Activated T-cell treated with anti-CD3 and anti-CD28 coated beads, Interleukin-2, amount 50 U/mL, for 4 hours (primary cell): ENCODE measurements at regions not wholly inside any gene's neighbourhood (a gene's known extent, or its start where the extent isn't known, plus 50 kb on each side); places are given as distances from the start of the nearest gene placed in this dataset.
"Not testable (repeated sequence)": the region's sequence is repeated elsewhere in the genome, so short reads cannot be mapped to it uniquely, and the experiment has no call there.

Experiments used
- ATAC-seq, 2 donors: fragments of 200-7000 bp; cut with Tn5 transposase; one replicate each; pipeline ENCODE4 v1.10.0; 2021
- DNase-seq: peaks from one replicate; pipeline ENCODE4 v3.0.0-alpha.2; 2020
- H3K27me3 Mint-ChIP-seq: one replicate; pipeline ENCODE4 v1.8.0; 2021; ENCODE audit warnings: low read depth, mixed read lengths
- H3K36me3 Mint-ChIP-seq: one replicate; pipeline ENCODE4 v1.8.0; 2022; ENCODE audit warnings: mixed read lengths; ENCODE audit not compliant: insufficient read depth
- H3K4me1 Mint-ChIP-seq: one replicate; pipeline ENCODE4 v1.8.0; 2021; ENCODE audit warnings: low read depth, mixed read lengths
- H3K4me3 Mint-ChIP-seq: one replicate; pipeline ENCODE4 v1.8.0; 2021; ENCODE audit warnings: mild to moderate bottlenecking, moderate library complexity, mixed read lengths
- H3K9me3 Mint-ChIP-seq: one replicate; pipeline ENCODE4 v1.8.0; 2021; ENCODE audit warnings: mixed read lengths

GRCh38 chr2:100748673-100749072, 71.3 kb upstream of the NPAS2 start:
- Mint-ChIP-seq H3K4me1 (peaks cover 2% of the 10 kb centered on the region), H3K4me3 (no peak overlapping the region), H3K36me3 (no peaks in the 10 kb centered on the region), H3K27me3 (peaks cover 10% of the 10 kb centered on the region), H3K9me3 (no peaks in the 10 kb centered on the region)
- ATAC-seq = no peak
- DNase-seq = no peak

GRCh38 chr2:100749771-100750542, 70.0 kb upstream of the NPAS2 start:
- H3K36me3 Mint-ChIP-seq = no peaks in the 10 kb centered on the region
- no peak for DNase-seq
- no peak overlapping the region for H3K4me3 Mint-ChIP-seq
- H3K27me3 Mint-ChIP-seq = peaks cover 8% of the 10 kb centered on the region
- no peaks in the 10 kb centered on the region for H3K9me3 Mint-ChIP-seq
- no peak for ATAC-seq
- H3K4me1 Mint-ChIP-seq = peaks cover 2% of the 10 kb centered on the region

DNA sequence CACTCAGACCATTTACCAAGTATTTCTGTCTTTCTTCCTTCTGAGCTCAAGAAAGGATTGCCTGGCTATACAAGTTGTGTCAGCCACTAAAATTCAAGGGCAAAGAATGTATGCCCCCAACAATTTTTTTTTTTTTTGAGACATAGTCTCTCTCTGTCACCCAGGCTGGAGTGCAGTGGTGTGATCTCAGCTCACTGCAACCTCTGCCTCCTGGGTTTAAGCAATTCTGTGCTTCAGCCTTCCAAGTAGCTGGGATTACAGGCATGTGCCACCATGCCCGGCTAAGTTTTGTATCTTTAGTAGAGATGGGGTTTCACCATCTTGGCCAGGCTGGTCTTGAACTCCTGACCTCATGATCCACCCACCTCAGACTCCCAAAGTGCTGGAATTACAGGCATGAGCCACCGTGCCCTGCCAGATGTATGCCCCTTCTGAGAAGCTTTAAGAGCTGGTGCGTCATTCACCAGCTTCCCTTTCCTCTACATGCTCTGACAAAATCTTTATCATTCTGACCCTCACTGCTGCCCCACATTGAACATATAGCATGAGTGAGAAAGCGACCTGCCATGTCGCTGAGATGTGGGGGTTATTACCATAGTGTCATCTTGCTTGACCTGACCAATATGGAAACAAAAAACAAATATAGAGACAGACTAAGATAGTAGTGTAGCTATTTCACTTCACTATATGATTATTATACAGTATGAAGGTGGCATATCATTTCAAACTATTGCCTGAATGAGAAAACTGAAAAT, 67.9 kb upstream of the NPAS2 start:
- H3K27me3 Mint-ChIP-seq, DNase-seq: not testable (repeated sequence)
- ATAC-seq = peak; percentile 61 to 72

DNA sequence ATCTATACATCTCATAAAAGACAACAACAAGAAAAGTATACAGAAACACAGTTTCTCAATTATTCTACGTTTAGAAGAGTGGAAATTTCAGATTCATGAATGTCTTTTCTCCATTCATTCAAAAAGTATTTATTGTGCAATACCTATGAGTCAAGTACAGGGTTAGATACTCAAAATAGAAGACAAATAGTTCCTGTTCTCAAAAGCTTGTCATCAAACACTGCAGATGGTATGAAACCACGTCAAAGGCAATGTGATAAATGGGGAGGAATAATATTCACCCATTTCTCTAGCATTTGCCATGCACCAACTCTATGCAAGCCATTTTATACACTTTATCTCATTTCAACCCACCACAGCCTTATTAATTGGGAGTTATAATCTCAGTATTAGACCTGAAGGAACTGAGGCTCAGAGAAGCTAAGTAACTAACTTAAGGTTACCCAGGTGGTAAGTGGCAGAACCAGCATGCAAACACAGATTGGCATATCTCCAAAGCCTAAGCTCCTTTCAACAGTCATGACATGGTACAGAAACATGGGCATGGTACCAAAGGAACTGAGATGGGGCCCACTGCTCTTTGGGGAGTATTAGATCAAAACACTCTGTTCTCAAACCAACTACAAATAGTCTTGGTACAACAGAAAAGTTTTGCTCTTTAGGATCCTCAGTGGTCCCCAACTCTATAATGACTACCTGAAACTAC, 67.2 kb upstream of the NPAS2 start:
- H3K36me3 Mint-ChIP-seq = no peaks in the 10 kb centered on the region
- H3K4me3 Mint-ChIP-seq = no peak overlapping the region
- H3K27me3 Mint-ChIP-seq = peaks cover 7% of the 10 kb centered on the region
- ATAC-seq (peak; percentile 71 to 73), DNase-seq (no peak)
- peaks cover 2% of the 10 kb centered on the region for H3K4me1 Mint-ChIP-seq
- H3K9me3 Mint-ChIP-seq = no peaks in the 10 kb centered on the region

More for the DNA sequence above, 67.9 kb upstream of the NPAS2 start:
- not testable (repeated sequence) for H3K4me1 Mint-ChIP-seq, H3K9me3 Mint-ChIP-seq, H3K36me3 Mint-ChIP-seq, H3K4me3 Mint-ChIP-seq

DNA sequence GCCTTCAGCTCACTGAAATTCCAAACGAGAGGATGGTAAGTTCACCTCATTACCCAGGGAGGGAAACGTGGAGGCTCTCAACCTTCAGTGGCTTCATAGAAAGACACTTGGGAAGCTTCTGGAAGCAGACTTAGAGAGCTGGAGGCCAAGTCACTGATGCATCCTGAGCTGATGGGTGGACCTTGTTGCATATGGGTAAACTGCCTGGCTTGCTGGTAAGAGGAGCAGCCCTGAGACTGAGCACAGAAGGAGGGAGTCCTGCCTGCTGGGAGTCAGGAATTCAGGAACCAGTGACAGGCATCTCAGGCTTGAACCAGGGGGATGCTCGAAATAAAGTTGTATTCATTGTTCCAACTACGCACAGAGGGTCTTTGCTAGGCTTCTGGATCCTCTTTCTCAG, 66.5 kb upstream of the NPAS2 start:
- DNase-seq (no peak), ATAC-seq (no peak)
- H3K36me3 Mint-ChIP-seq = no peaks in the 10 kb centered on the region
- peaks cover 7% of the 10 kb centered on the region for H3K27me3 Mint-ChIP-seq
- no peak overlapping the region for H3K4me3 Mint-ChIP-seq
- peaks cover 2% of the 10 kb centered on the region for H3K4me1 Mint-ChIP-seq
- peaks cover 2% of the 10 kb centered on the region for H3K9me3 Mint-ChIP-seq

- no peak for DNase-seq
- H3K36me3 Mint-ChIP-seq = no peaks in the 10 kb centered on the region
- H3K4me1 Mint-ChIP-seq = peaks cover 2% of the 10 kb centered on the region
- ATAC-seq = no peak
- no peak overlapping the region for H3K4me3 Mint-ChIP-seq
- H3K9me3 Mint-ChIP-seq = peaks cover 6% of the 10 kb centered on the region
- H3K27me3 Mint-ChIP-seq = peaks cover 5% of the 10 kb centered on the region
Observed at GRCh38 chr2:100753881-100754280, 66.1 kb upstream of the NPAS2 start.

- H3K9me3 Mint-ChIP-seq = peaks cover 6% of the 10 kb centered on the region
- H3K27me3 Mint-ChIP-seq = peaks cover 4% of the 10 kb centered on the region
- DNase-seq (no peak), ATAC-seq (no peak)
- H3K36me3 Mint-ChIP-seq = no peaks in the 10 kb centered on the region
- peaks cover 2% of the 10 kb centered on the region for H3K4me1 Mint-ChIP-seq
- no peak overlapping the region for H3K4me3 Mint-ChIP-seq
Observed at GRCh38 chr2:100754951-100755350, 65.0 kb upstream of the NPAS2 start.

DNA sequence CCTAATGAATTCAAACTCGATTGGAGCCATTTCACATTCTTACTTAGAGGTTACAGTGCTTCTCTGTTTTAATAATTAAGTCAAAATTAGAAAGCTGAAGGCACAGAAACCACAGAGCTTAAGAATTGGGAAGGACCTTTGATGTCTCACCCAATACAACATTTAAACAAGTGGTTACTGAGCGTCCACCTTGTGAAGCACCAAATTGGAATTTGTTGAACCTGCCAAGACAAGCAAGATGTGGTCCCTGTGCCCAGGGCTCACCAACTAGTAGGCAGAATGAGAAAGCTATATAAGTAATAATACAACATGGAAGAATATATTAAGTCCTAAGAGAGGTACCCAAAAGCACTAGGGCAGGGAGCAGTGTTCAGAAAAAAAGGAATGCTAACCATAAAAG, 64.5 kb upstream of the NPAS2 start:
- H3K4me3 Mint-ChIP-seq = no peak overlapping the region
- H3K9me3 Mint-ChIP-seq = peaks cover 6% of the 10 kb centered on the region
- peaks cover 4% of the 10 kb centered on the region for H3K27me3 Mint-ChIP-seq
- H3K36me3 Mint-ChIP-seq = no peaks in the 10 kb centered on the region
- DNase-seq (no peak), ATAC-seq (no peak)
- H3K4me1 Mint-ChIP-seq = peaks cover 2% of the 10 kb centered on the region

DNA sequence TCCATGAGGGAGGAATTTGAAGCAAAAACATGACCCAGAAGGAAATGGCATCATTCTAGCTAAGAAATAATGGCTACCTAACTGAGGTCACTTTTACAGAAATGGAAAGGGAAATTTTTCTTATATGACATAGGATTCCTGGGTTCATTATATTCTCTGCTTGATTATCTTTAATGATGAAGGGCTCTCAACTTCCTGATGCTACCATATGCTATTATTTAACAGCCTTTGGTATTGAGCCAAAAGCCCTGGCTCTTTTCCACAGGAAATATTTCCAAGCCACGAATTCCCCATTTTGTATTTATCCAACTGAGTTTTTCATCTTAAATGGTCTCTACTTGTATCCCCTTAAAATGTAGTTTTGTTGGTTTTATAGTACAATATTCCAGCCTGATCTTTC, 63.2 kb upstream of the NPAS2 start:
- Mint-ChIP-seq H3K9me3 (peaks cover 6% of the 10 kb centered on the region), H3K4me3 (no peak overlapping the region), H3K4me1 (peaks cover 2% of the 10 kb centered on the region), H3K36me3 (no peaks in the 10 kb centered on the region), H3K27me3 (peaks cover 1% of the 10 kb centered on the region)
- ATAC-seq = no peak
- DNase-seq = no peak

GRCh38 chr2:100757621-100758394, 62.1 kb upstream of the NPAS2 start:
- no peaks in the 10 kb centered on the region for H3K36me3 Mint-ChIP-seq

GRCh38 chr2:100759901-100760300, 60.0 kb upstream of the NPAS2 start:
- Mint-ChIP-seq H3K9me3 (peaks cover 6% of the 10 kb centered on the region), H3K4me1 (no peaks in the 10 kb centered on the region), H3K27me3 (peaks cover 11% of the 10 kb centered on the region), H3K4me3 (no peak overlapping the region), H3K36me3 (no peaks in the 10 kb centered on the region)
- no peak for ATAC-seq
- no peak for DNase-seq

More at GRCh38 chr2:100757621-100758394, 62.1 kb upstream of the NPAS2 start:
- DNase-seq = no peak
- peaks cover 6% of the 10 kb centered on the region for H3K27me3 Mint-ChIP-seq
- no peak overlapping the region for H3K4me3 Mint-ChIP-seq
- no peak for ATAC-seq
- H3K9me3 Mint-ChIP-seq = peaks cover 6% of the 10 kb centered on the region
- H3K4me1 Mint-ChIP-seq = peaks cover 1% of the 10 kb centered on the region

- peaks cover 6% of the 10 kb centered on the region for H3K9me3 Mint-ChIP-seq
- ATAC-seq (no peak), DNase-seq (no peak)
- no peak overlapping the region for H3K4me3 Mint-ChIP-seq
- no peaks in the 10 kb centered on the region for H3K36me3 Mint-ChIP-seq
- H3K4me1 Mint-ChIP-seq = no peaks in the 10 kb centered on the region
- H3K27me3 Mint-ChIP-seq = peaks cover 13% of the 10 kb centered on the region
Observed at GRCh38 chr2:100761365-100761764, 58.6 kb upstream of the NPAS2 start.

DNA sequence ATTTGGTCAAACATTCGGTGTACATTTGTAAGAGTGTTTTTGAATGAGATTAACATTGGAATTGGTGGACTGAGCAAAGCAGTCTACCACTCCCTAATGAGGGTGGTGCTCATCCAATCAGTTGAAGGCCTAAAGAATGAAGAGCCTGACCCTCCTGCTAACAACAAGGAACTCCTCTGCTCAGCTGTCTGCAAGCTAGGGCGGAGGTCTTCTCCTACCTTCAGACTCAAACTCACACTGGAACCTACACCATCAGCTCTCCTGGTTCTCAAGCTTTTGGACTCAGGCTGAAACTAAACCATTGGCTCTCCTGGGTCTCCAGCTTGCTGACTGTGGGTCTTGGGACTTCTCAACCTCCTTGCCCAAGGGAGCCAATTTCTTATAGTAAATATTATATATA, 55.5 kb upstream of the NPAS2 start:
- no peak overlapping the region for H3K4me3 Mint-ChIP-seq
- DNase-seq (no peak), ATAC-seq (no peak)
- H3K9me3 Mint-ChIP-seq = no peaks in the 10 kb centered on the region
- H3K27me3 Mint-ChIP-seq = peaks cover 18% of the 10 kb centered on the region
- no peaks in the 10 kb centered on the region for H3K4me1 Mint-ChIP-seq
- no peaks in the 10 kb centered on the region for H3K36me3 Mint-ChIP-seq

DNA sequence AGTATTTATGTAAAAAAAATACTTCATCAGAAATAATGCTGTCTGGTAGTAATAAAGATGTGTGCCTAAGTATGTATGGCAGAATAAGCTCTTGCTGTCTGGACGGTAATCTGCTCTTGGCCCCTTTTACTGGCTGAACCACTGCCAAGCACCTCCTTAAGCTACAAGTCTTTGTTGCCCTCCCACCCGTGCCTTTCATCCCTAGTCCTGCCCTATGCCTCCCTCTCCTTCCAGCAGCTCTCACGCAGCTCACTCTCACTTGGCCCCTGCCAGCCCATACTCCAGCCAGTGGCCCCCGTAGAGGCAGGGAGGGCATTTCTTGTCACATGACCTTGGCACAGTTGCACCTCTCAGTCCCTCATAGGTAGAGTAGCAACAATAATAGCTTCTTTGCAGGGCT, 54.5 kb upstream of the NPAS2 start:
- peaks cover 18% of the 10 kb centered on the region for H3K27me3 Mint-ChIP-seq
- ATAC-seq = no peak
- H3K36me3 Mint-ChIP-seq = no peaks in the 10 kb centered on the region

More for the DNA sequence above, 54.5 kb upstream of the NPAS2 start:
- no peaks in the 10 kb centered on the region for H3K4me1 Mint-ChIP-seq
- H3K9me3 Mint-ChIP-seq = no peaks in the 10 kb centered on the region
- no peak for DNase-seq
- no peak overlapping the region for H3K4me3 Mint-ChIP-seq
